KMS-11 (cell line): ENCODE measurements at regions not wholly inside any gene's neighbourhood (a gene's known extent, or its start where the extent isn't known, plus 50 kb on each side); places are given as distances from the start of the nearest gene placed in this dataset.

Source experiments
- H2AFZ ChIP-seq: fragments of 200-600 bp; sonication (generic); 2 replicates; pipeline ENCODE4 v1.6.1; 2016; ENCODE audit warnings: antibody characterized with exemption, mixed run types, low read depth
- H3K27ac ChIP-seq: fragments of 200-600 bp; sonication (generic); 2 replicates; pipeline ENCODE4 v1.6.1; 2016; ENCODE audit warnings: mild to moderate bottlenecking, mixed run types
- H3K27me3 ChIP-seq: fragments of 200-600 bp; sonication (generic); 2 replicates; pipeline ENCODE4 v1.6.1; 2017; ENCODE audit warnings: mild to moderate bottlenecking, low read depth, mixed run types, moderate library complexity; ENCODE audit not compliant: insufficient read depth
- H3K36me3 ChIP-seq: fragments of 200-600 bp; sonication (generic); 2 replicates; pipeline ENCODE4 v1.6.1; 2017; ENCODE audit warnings: mild to moderate bottlenecking, mixed run types; ENCODE audit not compliant: insufficient read depth
- H3K4me1 ChIP-seq: fragments of 200-600 bp; sonication (generic); 2 replicates; pipeline ENCODE4 v1.6.1; 2016; ENCODE audit warnings: mild to moderate bottlenecking, low read depth, mixed run types; ENCODE audit not compliant: poor library complexity, severe bottlenecking
- H3K4me2 ChIP-seq: fragments of 200-600 bp; sonication (generic); 2 replicates; pipeline ENCODE4 v1.7.0; 2016; ENCODE audit warnings: mild to moderate bottlenecking, mixed run types
- H3K4me3 ChIP-seq: fragments of 200-600 bp; sonication (generic); IDR thresholded peaks from 2 replicates; pipeline ENCODE4 v1.6.1; 2017; ENCODE audit warnings: low read depth, low read length, mixed read lengths; ENCODE audit not compliant: insufficient read depth
- H3K79me2 ChIP-seq: fragments of 200-600 bp; sonication (generic); 2 replicates; pipeline ENCODE4 v1.6.1; 2016; ENCODE audit warnings: low read depth, mixed run types; ENCODE audit not compliant: insufficient read depth
- H3K9ac ChIP-seq: fragments of 200-600 bp; sonication (generic); 2 replicates; pipeline ENCODE4 v1.6.1; 2016; ENCODE audit warnings: mild to moderate bottlenecking, mixed run types
- H4K20me1 ChIP-seq: fragments of 200-600 bp; sonication (generic); 2 replicates; pipeline ENCODE4 v1.6.1; 2016; ENCODE audit warnings: mild to moderate bottlenecking, mixed run types; ENCODE audit not compliant: insufficient read depth
- TF ChIP-seq, protein P1 (sequence below): fragments of 200-600 bp; sonication (generic); conservative IDR thresholded peaks from 2 replicates; pipeline ENCODE4 v1.6.1; 2017; ENCODE audit warnings: low read depth, mild to moderate bottlenecking, antibody characterized with exemption, low read length, moderate library complexity, mixed read lengths

DNA sequence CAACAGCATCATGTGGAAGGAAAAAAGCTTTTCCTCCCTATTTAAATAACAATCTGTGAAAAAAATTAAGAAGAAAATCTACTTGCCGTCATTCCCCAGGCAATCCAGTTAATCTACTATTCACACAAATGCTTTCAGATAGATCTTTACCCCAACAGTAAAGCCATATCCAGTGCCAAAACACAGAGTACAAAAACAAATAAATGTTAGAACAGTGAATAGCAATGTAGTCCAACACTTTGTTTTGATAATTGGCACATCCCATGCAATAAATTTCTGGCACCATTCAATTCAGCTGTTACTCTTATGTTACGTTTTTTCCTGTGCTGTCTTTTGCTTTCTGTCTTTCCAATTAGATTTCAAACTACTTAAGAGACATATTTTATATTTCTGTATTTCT, 2245.5 kb upstream of the WWC1 start:
- Histone ChIP-seq H3K4me2 (no peak overlapping the region), H3K79me2 (no peaks in the 10 kb centered on the region), H3K27me3 (no peaks in the 10 kb centered on the region), H3K9ac (no peak overlapping the region), H3K36me3 (no peaks in the 10 kb centered on the region), H2AFZ (no peak overlapping the region), H3K4me1 (no peaks in the 10 kb centered on the region), H3K4me3 (no peak overlapping the region), H3K27ac (no peak overlapping the region), H4K20me1 (no peaks in the 10 kb centered on the region)
- TF ChIP-seq, protein P1, sequence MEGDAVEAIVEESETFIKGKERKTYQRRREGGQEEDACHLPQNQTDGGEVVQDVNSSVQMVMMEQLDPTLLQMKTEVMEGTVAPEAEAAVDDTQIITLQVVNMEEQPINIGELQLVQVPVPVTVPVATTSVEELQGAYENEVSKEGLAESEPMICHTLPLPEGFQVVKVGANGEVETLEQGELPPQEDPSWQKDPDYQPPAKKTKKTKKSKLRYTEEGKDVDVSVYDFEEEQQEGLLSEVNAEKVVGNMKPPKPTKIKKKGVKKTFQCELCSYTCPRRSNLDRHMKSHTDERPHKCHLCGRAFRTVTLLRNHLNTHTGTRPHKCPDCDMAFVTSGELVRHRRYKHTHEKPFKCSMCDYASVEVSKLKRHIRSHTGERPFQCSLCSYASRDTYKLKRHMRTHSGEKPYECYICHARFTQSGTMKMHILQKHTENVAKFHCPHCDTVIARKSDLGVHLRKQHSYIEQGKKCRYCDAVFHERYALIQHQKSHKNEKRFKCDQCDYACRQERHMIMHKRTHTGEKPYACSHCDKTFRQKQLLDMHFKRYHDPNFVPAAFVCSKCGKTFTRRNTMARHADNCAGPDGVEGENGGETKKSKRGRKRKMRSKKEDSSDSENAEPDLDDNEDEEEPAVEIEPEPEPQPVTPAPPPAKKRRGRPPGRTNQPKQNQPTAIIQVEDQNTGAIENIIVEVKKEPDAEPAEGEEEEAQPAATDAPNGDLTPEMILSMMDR: no peak

DNA sequence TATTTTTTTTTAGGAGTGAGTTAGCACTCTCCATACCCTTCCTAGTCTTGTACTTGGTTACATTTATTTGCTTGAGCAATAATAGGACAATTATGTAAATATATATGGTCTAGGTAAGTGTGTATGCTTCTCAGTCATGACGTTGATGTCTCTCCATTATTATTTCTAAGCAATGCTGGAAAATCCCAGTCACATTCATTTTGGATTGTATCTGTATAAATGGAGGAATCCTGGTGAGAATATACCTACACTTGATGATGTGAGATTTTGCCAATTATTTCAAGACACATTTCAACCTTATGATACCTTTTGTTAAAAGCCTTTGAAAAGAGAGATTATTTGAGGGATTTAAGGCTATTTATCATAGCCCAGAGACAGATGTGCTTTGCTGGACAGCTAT, 2244.5 kb upstream of the WWC1 start:
- H3K79me2 ChIP-seq: no peaks in the 10 kb centered on the region
- no peak overlapping the region for H2AFZ ChIP-seq
- no peaks in the 10 kb centered on the region for H3K27me3 ChIP-seq
- H3K27ac ChIP-seq: no peak overlapping the region
- H3K36me3 ChIP-seq: no peaks in the 10 kb centered on the region
- no peaks in the 10 kb centered on the region for H3K4me1 ChIP-seq
- no peak overlapping the region for H3K4me3 ChIP-seq
- H3K9ac ChIP-seq: no peak overlapping the region
- H3K4me2 ChIP-seq: no peak overlapping the region
- TF ChIP-seq, protein P1: no peak
- no peaks in the 10 kb centered on the region for H4K20me1 ChIP-seq

DNA sequence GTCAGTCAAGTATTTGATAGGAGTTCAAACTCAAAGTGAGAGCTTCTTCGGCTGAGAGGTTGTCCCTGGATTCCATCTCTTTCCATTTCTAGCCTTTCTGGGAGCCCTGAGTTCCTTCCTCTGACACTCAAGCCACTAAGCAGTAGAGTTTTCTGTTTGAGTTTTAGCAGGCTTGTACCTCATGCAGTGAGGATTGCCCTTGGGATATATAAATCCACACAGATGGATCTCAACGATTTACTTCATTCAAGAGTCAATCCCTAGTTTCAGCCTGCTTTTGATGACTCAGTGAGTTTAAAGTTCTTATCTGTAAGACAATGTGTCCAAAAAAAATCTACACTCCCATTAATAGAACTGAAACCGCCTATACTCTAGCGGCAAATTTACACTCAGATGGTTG, 2240.9 kb upstream of the WWC1 start:
- TF ChIP-seq, protein P1: no peak
- no peak overlapping the region for H2AFZ ChIP-seq
- no peak overlapping the region for H3K9ac ChIP-seq
- H3K79me2 ChIP-seq: no peaks in the 10 kb centered on the region
- no peak overlapping the region for H3K27ac ChIP-seq
- no peak overlapping the region for H3K4me3 ChIP-seq
- no peaks in the 10 kb centered on the region for H3K27me3 ChIP-seq
- H3K4me1 ChIP-seq: no peaks in the 10 kb centered on the region
- no peaks in the 10 kb centered on the region for H3K36me3 ChIP-seq
- H4K20me1 ChIP-seq: no peaks in the 10 kb centered on the region
- no peak overlapping the region for H3K4me2 ChIP-seq

DNA sequence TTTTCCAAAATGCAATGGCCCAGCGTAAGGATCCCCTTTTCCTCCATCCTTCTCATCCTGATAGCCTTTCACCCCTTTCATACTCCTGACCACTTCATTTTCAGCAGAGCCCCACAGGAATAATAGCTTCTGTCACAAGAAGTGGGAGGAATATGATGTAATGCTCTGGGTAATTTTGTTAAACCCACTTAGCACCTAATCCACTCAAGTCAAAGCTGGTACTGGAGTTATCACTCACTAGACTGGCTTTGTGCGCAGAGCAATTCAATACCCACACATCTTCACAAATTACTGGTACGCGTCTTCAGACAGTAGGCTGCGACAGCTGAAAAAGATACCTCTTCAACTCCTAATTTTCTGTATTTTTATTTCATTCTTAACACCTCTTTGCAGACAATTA, 2232.8 kb upstream of the WWC1 start:
- no peaks in the 10 kb centered on the region for H3K79me2 ChIP-seq
- no peak overlapping the region for H3K27ac ChIP-seq
- no peak overlapping the region for H3K4me3 ChIP-seq
- no peak overlapping the region for H3K4me2 ChIP-seq
- H3K4me1 ChIP-seq: no peaks in the 10 kb centered on the region
- no peaks in the 10 kb centered on the region for H3K27me3 ChIP-seq
- TF ChIP-seq, protein P1: no peak
- no peaks in the 10 kb centered on the region for H3K36me3 ChIP-seq
- H3K9ac ChIP-seq: no peak overlapping the region
- H2AFZ ChIP-seq: no peak overlapping the region
- H4K20me1 ChIP-seq: no peaks in the 10 kb centered on the region

DNA sequence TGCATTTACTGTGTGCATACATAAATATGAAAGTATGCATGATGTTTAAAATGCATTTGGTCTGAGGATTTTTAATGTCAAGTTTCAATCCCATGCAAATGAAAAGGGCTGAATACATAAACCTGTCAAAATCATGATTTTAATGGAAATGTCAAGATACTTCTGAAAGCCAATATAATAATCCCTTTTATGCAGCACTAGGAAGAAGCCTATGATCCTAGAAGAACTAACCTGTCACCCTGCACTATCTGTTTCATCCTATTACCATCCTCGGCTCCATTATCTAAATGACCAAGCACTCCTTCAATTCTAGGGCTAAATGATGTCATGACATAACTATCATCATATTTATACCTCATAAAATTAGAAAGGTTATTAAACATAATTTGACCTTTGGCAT, 2229.4 kb upstream of the WWC1 start:
- Histone ChIP-seq H3K4me3 (no peak overlapping the region), H4K20me1 (no peaks in the 10 kb centered on the region), H3K79me2 (no peaks in the 10 kb centered on the region), H3K27me3 (no peaks in the 10 kb centered on the region), H3K27ac (no peak overlapping the region), H3K9ac (no peak overlapping the region), H3K36me3 (no peaks in the 10 kb centered on the region), H2AFZ (no peak overlapping the region), H3K4me2 (no peak overlapping the region), H3K4me1 (no peaks in the 10 kb centered on the region)
- TF ChIP-seq, protein P1: no peak
